Erythroblast (primary cell): ENCODE measurements at regions not wholly inside any gene's neighbourhood (a gene's known extent, or its start where the extent isn't known, plus 50 kb on each side); places are given as distances from the start of the nearest gene placed in this dataset.

Experiments used
- DNase-seq, 2 experiments: peaks; one replicate each; lab custom pipeline; 2025; lab: John Stamatoyannopoulos, UW
- GATA1 ChIP-seq: IDR thresholded peaks from 2 replicates; pipeline ENCODE4 v1.6.1; 2011; ENCODE audit warnings: low read depth, mild to moderate bottlenecking, control low read depth, low read length, moderate library complexity
- POLR2A ChIP-seq: IDR thresholded peaks from 2 replicates; pipeline ENCODE4 v1.6.1; 2011; ENCODE audit warnings: mild to moderate bottlenecking, low read length

GRCh38 chr5:173429489-173430150, 101.4 kb upstream of the STC2 start:
- TF ChIP-seq POLR2A (no peak), GATA1 (no peak)
- no peak for DNase-seq

- TF ChIP-seq POLR2A (no peak), GATA1 (no peak)
- DNase-seq = no peak
Measured at GRCh38 chr5:173423452-173424117, 95.4 kb upstream of the STC2 start.

- DNase-seq = no peak
- TF ChIP-seq POLR2A (no peak), GATA1 (no peak)
Measured at GRCh38 chr5:173420108-173420507, 91.9 kb upstream of the STC2 start.

GRCh38 chr5:173413471-173413982, 85.3 kb upstream of the STC2 start:
- DNase-seq = no peak
- TF ChIP-seq GATA1 (no peak), POLR2A (no peak)

DNA sequence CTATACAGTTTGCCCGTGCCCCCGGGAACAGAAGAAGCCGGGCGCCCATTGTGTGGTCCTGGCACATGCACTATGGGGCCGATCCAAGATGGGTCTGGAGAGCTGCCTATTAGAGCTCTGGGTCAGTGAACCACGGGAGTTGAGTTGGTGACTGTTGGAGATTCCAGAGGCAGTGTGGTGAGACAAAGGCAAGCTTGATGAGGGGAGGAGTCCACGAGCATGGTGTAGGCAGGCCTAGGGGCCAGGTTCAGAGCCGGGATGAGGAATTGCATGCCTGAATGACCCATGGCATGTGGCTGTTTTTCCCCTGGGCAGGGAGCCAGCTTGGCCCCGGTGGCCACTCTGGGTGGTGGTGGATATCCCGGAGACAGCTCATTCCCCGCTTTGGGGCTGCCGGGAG, 84.4 kb upstream of the STC2 start:
- no peak for DNase-seq
- TF ChIP-seq GATA1 (no peak), POLR2A (no peak)

- TF ChIP-seq POLR2A (no peak), GATA1 (no peak)
- no peak for DNase-seq
Measured at GRCh38 chr5:173411791-173412555, 83.8 kb upstream of the STC2 start.

DNA sequence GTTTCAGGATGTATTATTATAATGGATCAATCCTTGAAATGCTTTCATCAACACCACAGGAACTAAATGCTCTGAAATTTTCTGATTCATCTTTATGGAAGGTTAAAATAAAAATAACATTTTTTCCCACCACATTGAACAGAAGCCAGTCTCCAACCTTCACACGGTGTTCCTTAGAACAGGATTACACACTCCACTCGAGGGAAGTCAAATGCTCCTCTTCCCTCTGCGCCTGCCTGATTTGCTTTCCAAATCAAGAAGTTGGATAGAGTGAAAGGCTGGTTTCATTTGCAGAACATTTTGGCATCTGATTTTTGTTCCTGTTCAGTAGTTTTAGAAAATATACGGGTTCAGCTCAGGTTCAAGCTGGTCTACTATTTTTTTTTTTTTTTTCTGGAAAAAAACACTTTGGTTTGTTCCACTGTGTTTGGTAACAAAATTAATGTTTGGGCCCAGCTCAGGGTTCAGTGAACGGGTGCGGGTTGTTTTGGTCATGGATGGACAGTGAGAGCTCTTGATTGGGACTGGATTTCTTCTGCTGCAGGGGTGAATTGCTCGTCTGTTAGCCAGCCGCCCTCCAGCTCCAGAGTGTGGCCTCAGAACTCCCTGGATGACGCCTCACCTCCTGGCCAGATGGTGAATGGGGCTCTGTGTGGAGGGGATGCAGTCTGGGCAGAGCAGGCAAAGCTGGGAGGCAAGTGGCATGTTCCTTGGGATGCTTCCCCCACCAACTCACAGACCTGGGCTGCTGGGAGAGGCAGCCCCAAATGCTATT, 82.4 kb upstream of the STC2 start:
- DNase-seq = no peak
- TF ChIP-seq POLR2A (no peak), GATA1 (no peak)

- DNase-seq = no peak
Measured at GRCh38 chr5:173408946-173409345, 80.7 kb upstream of the STC2 start.

DNA sequence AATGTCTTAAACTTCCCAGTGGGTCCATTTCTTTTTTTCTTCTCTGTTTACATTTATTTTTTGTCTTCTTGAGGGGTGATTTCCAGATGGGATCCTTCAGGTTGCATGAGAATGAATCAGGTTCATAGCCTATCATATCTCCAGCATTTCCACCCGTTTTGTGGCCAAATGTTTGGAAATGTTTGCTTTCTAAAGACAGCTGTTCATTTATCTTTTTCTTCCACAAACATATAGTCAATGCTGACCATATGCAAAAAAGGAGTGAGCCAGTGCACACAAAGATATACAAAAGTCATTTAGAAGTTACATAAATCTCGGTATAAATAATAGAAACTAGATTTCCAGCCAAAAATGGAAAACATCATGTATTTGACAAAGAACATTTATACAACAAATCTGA, 71.6 kb upstream of the STC2 start:
- TF ChIP-seq POLR2A = no peak
- no peak for DNase-seq

More at GRCh38 chr5:173408946-173409345, 80.7 kb upstream of the STC2 start:
- TF ChIP-seq GATA1 = no peak
- TF ChIP-seq POLR2A = no peak

GRCh38 chr5:173397516-173397915, 69.3 kb upstream of the STC2 start:
- TF ChIP-seq POLR2A (no peak), GATA1 (no peak)
- no peak for DNase-seq

- no peak for DNase-seq
- no peak for TF ChIP-seq GATA1
- TF ChIP-seq POLR2A = no peak
Measured at GRCh38 chr5:173396311-173396993, 68.2 kb upstream of the STC2 start.

GRCh38 chr5:173395933-173396308, 67.7 kb upstream of the STC2 start:
- TF ChIP-seq POLR2A = no peak
- no peak for TF ChIP-seq GATA1
- no peak for DNase-seq

- no peak for DNase-seq
- no peak for TF ChIP-seq POLR2A
- TF ChIP-seq GATA1 = no peak
Measured at GRCh38 chr5:173395257-173395932, 67.2 kb upstream of the STC2 start.
